GM10266 (cell line): ENCODE measurements at regions not wholly inside any gene's neighbourhood (a gene's known extent, or its start where the extent isn't known, plus 50 kb on each side); places are given as distances from the start of the nearest gene placed in this dataset.

Source experiments
- DNase-seq: peaks from one replicate; pipeline ENCODE4 v3.0.0; 2012; ENCODE audit errors: extremely low spot score
- CTCF ChIP-seq: IDR thresholded peaks from 2 replicates; pipeline ENCODE4 v1.5.1; 2012; ENCODE audit warnings: mild to moderate bottlenecking, low read depth; ENCODE audit not compliant: control insufficient read depth, insufficient read depth; ENCODE audit errors: missing control alignments

- no peak for DNase-seq
- no peak for TF ChIP-seq CTCF
Observed at GRCh38 chr2:152846697-152847470, 128.5 kb downstream of the ARL6IP6 start.

GRCh38 chr2:152835674-152836073 is 117.3 kb downstream of the ARL6IP6 start:
- DNase-seq, result no peak
- TF ChIP-seq CTCF, result no peak

- no peak for TF ChIP-seq CTCF
- DNase-seq, result no peak
Observed at GRCh38 chr2:152827944-152828343, 109.5 kb downstream of the ARL6IP6 start.

- no peak for TF ChIP-seq CTCF
- DNase-seq, result no peak
Observed at GRCh38 chr2:152826581-152827279, 108.3 kb downstream of the ARL6IP6 start.

GRCh38 chr2:152825834-152826233 is 107.4 kb downstream of the ARL6IP6 start:
- no peak for DNase-seq
- TF ChIP-seq CTCF, result no peak

- no peak for TF ChIP-seq CTCF
- no peak for DNase-seq
Observed at GRCh38 chr2:152823905-152824304, 105.5 kb downstream of the ARL6IP6 start.

- DNase-seq, result no peak
- no peak for TF ChIP-seq CTCF
Observed at GRCh38 chr2:152822676-152823075, 104.3 kb downstream of the ARL6IP6 start.
